DOHH2 (cell line): ENCODE measurements at regions not wholly inside any gene's neighbourhood (a gene's known extent, or its start where the extent isn't known, plus 50 kb on each side); places are given as distances from the start of the nearest gene placed in this dataset.
"Not testable (repeated sequence)": the region's sequence is repeated elsewhere in the genome, so short reads cannot be mapped to it uniquely, and the experiment has no call there.

ENCODE experiments used
- H3F3A ChIP-seq: fragments of 200-600 bp; sonication (generic), shearing (Covaris generic); 2 replicates; pipeline ENCODE4 v1.6.0; 2016; ENCODE audit warnings: antibody characterized with exemption, mild to moderate bottlenecking; ENCODE audit not compliant: control insufficient read depth, insufficient read depth
- H3K27ac ChIP-seq: fragments of 200-600 bp; sonication (generic); 2 replicates; pipeline ENCODE4 v1.5.1; 2014; ENCODE audit warnings: low read depth, mild to moderate bottlenecking, low read length, moderate library complexity
- H3K27me3 ChIP-seq: fragments of 200-600 bp; sonication (generic); 2 replicates; pipeline ENCODE4 v1.6.1; 2014; ENCODE audit warnings: mild to moderate bottlenecking, low read length, mixed read lengths; ENCODE audit not compliant: control insufficient read depth
- H3K36me3 ChIP-seq: fragments of 200-600 bp; sonication (generic); 2 replicates; pipeline ENCODE4 v1.6.1; 2014; ENCODE audit warnings: mild to moderate bottlenecking, low read length, moderate library complexity, mixed read lengths; ENCODE audit not compliant: control insufficient read depth
- H3K4me1 ChIP-seq: fragments of 200-600 bp; sonication (generic); 2 replicates; pipeline ENCODE4 v1.6.1; 2014; ENCODE audit warnings: mild to moderate bottlenecking, low read length, mixed read lengths; ENCODE audit not compliant: control insufficient read depth
- H3K4me2 ChIP-seq: fragments of 200-600 bp; sonication (generic); 2 replicates; pipeline ENCODE4 v1.6.0; 2014; ENCODE audit warnings: mild to moderate bottlenecking, low read length, moderate library complexity
- H3K4me3 ChIP-seq: fragments of 200-600 bp; sonication (generic); 2 replicates; pipeline ENCODE4 v1.5.1; 2014; ENCODE audit warnings: mild to moderate bottlenecking, low read length, mixed read lengths
- H3K79me2 ChIP-seq: fragments of 200-600 bp; sonication (generic); 2 replicates; pipeline ENCODE4 v1.6.1; 2014; ENCODE audit warnings: mild to moderate bottlenecking, low read length, mixed read lengths; ENCODE audit not compliant: control insufficient read depth
- H3K9me2 ChIP-seq: fragments of 200-600 bp; sonication (generic); replicated peaks from 2 replicates; pipeline ENCODE4 v1.6.1; 2014; ENCODE audit warnings: mild to moderate bottlenecking, low read length, mixed read lengths; ENCODE audit not compliant: control insufficient read depth
- H3K9me3 ChIP-seq: fragments of 200-600 bp; sonication (generic); 2 replicates; pipeline ENCODE4 v1.6.1; 2014; ENCODE audit warnings: antibody characterized with exemption, low read length, mixed read lengths; ENCODE audit not compliant: control insufficient read depth, insufficient read depth
- H4K20me1 ChIP-seq: fragments of 200-600 bp; sonication (generic); 2 replicates; pipeline ENCODE4 v1.6.0; 2014; ENCODE audit warnings: low read depth, mild to moderate bottlenecking, antibody characterized with exemption, low read length, moderate library complexity; ENCODE audit not compliant: control insufficient read depth, insufficient read depth
- EZH2phosphoT487 ChIP-seq: fragments of 200-600 bp; sonication (generic); IDR thresholded peaks from 2 replicates; pipeline ENCODE4 v1.6.1; 2017; ENCODE audit warnings: borderline replicate concordance, mild to moderate bottlenecking, antibody characterized with exemption, low read length, moderate library complexity, mixed read lengths
- TF ChIP-seq, protein P1 (sequence below): fragments of 200-600 bp; sonication (generic); IDR thresholded peaks from one replicate; pipeline ENCODE4 v1.5.1; 2014; ENCODE audit warnings: antibody characterized with exemption, mild to moderate bottlenecking, low read depth, low read length; ENCODE audit not compliant: poor library complexity, severe bottlenecking

DNA sequence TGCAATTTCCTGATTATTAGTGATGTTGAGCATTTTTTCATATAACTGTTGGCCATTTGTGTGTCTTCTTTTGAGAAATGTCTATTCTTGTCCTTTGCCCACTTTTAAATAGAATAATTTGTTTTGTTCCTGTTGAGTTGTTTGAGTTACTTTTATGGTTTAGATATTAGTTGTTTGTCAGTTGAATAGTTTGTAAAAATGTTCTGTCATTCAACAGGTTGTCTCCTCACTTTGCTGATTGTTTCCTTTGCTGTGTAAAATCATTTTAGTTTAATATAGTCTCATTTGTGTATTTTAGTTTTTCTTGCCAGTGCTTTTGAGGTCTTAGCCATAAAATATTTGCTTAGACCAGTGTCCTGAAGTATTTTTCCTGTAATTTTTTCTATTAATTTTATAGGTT is 181.8 kb upstream of the GLRA2 start:
- H3K27me3 ChIP-seq = no peaks in the 10 kb centered on the region
- TF ChIP-seq EZH2phosphoT487 = no peak
- TF ChIP-seq, protein P1, sequence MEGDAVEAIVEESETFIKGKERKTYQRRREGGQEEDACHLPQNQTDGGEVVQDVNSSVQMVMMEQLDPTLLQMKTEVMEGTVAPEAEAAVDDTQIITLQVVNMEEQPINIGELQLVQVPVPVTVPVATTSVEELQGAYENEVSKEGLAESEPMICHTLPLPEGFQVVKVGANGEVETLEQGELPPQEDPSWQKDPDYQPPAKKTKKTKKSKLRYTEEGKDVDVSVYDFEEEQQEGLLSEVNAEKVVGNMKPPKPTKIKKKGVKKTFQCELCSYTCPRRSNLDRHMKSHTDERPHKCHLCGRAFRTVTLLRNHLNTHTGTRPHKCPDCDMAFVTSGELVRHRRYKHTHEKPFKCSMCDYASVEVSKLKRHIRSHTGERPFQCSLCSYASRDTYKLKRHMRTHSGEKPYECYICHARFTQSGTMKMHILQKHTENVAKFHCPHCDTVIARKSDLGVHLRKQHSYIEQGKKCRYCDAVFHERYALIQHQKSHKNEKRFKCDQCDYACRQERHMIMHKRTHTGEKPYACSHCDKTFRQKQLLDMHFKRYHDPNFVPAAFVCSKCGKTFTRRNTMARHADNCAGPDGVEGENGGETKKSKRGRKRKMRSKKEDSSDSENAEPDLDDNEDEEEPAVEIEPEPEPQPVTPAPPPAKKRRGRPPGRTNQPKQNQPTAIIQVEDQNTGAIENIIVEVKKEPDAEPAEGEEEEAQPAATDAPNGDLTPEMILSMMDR = no peak
- H3K36me3 ChIP-seq = no peaks in the 10 kb centered on the region
- no peaks in the 10 kb centered on the region for H4K20me1 ChIP-seq
- no peaks in the 10 kb centered on the region for H3K4me1 ChIP-seq
- H3F3A ChIP-seq = no peaks in the 10 kb centered on the region
- H3K4me3 ChIP-seq = no peak overlapping the region
- no peaks in the 10 kb centered on the region for H3K9me2 ChIP-seq
- H3K9me3 ChIP-seq = no peaks in the 10 kb centered on the region
- no peak overlapping the region for H3K27ac ChIP-seq
- H3K4me2 ChIP-seq = no peak overlapping the region
- H3K79me2 ChIP-seq = no peaks in the 10 kb centered on the region

DNA sequence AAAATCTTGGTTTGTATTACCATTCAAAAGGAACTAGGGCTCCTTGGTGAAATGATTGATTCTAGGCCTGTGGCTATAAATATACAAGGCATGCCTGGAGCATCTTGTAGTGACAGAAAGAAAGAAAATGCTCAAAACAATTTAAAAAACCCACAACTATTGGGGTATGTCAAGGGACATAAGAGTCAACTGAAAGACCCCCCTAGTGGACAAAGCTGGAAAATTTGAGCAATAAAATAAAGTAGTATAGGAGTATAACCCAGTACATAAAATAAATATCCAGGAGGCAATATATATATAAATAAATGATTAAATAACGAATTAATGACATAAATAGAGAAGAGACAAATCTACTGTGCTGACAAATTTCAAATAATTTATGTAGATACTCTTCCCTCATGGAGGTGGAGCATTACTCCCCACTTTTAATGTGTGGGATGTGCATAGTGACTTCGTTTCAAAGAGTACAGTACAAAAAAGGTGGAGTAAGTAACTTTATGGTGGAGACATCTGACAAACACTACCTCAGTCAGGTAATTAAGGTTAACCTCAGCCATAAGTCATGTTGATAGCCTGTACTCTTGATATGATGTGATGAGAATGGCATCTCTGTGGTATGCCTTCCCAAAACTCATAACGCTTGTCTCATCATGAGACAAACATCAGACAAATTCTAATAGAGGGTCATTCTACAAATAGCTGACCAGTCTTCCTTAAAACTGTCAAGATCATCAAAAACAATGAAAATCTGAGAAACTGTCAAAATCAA is 185.0 kb upstream of the GLRA2 start:
- H3K27me3 ChIP-seq = no peaks in the 10 kb centered on the region
- no peaks in the 10 kb centered on the region for H3K36me3 ChIP-seq
- H3K4me2 ChIP-seq = no peak overlapping the region
- no peaks in the 10 kb centered on the region for H3K9me3 ChIP-seq
- H3F3A ChIP-seq = no peaks in the 10 kb centered on the region
- no peaks in the 10 kb centered on the region for H3K9me2 ChIP-seq
- no peak overlapping the region for H3K27ac ChIP-seq
- H4K20me1 ChIP-seq = no peaks in the 10 kb centered on the region
- H3K4me1 ChIP-seq = no peaks in the 10 kb centered on the region
- H3K4me3 ChIP-seq = no peak overlapping the region
- H3K79me2 ChIP-seq = no peaks in the 10 kb centered on the region
- TF ChIP-seq EZH2phosphoT487 = no peak
- TF ChIP-seq, protein P1 = peak; percentile 35

DNA sequence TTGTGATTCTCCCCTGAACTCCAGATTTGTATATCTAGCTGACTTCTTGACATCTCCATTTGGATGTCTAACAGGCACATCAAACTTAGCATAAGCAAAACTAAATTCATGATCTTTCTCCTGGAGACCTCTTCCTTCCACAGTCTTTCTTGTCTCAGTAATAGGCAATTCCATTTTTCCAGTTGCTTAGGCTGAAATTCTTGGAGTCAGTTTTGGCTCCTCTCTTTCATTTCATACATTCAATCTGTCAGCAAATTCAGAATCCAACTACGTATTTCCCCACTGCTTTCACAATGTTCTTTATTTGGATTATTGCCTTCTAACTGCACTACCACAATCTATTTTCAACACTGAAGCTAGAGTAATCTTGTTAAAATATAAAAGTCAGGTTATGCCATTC is 219.9 kb upstream of the GLRA2 start:
- Histone ChIP-seq H3F3A (no peaks in the 10 kb centered on the region), H3K27ac (no peak overlapping the region), H3K4me1 (no peaks in the 10 kb centered on the region), H4K20me1 (no peaks in the 10 kb centered on the region), H3K36me3 (no peaks in the 10 kb centered on the region), H3K9me2 (no peaks in the 10 kb centered on the region), H3K4me2 (no peak overlapping the region), H3K27me3 (no peaks in the 10 kb centered on the region), H3K4me3 (no peak overlapping the region), H3K9me3 (no peaks in the 10 kb centered on the region), H3K79me2 (no peaks in the 10 kb centered on the region)
- TF ChIP-seq, protein P1 = no peak
- no peak for TF ChIP-seq EZH2phosphoT487

DNA sequence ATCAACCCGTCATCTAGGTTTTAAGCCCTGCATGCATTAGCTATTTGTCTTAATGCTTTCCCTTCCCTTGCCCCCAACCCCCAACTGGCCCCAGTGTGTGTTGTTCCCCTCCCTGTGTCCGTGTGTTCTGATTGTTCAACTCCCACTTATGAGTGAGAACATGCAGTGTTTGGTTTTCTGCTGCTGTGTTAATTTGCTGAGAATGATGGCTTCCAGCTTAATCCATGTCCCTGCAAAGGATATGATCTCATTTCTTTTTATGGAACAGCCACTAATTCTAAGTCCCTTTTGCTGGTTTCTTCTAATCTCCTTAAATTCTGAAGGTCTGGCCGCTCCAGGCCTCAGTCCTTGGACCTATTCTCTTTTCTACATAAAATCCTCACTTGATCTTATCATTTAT is 220.4 kb upstream of the GLRA2 start:
- not testable (repeated sequence) for H3K4me3 ChIP-seq, H3K9me2 ChIP-seq, H3K4me1 ChIP-seq, H3K9me3 ChIP-seq, H3K27me3 ChIP-seq, H3K4me2 ChIP-seq, H3F3A ChIP-seq, H3K79me2 ChIP-seq, H3K36me3 ChIP-seq, H4K20me1 ChIP-seq, H3K27ac ChIP-seq
